ENCODE measurements at regions not wholly inside any gene's neighbourhood (a gene's known extent, or its start where the extent isn't known, plus 50 kb on each side); places are given as distances from the start of the nearest gene placed in this dataset.
A peak's percentile ranks its signal among the peaks of the same experiment; 100 is the strongest.
"Not testable (repeated sequence)": the region's sequence is repeated elsewhere in the genome, so short reads cannot be mapped to it uniquely, and the experiment has no call there.

DNA sequence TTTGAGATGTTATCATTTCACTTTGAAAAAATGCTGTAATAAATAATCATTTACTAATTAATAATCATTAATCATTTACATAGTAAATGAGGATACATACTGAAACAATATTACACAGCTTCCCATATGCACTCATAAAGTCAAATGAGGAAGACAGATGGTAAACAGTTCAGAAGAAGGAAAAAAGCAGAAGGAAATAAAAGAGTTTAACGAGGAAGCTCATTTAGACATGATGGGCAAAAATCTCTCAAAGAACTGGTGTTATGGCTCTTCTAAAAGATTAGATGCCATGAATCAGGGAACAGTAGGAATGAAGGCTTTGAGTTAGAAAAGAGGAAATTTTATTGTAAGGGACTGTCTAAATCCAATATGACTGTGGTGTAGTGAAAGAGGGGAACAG lies 347.6 kb downstream of the PTPRC start:
- DNase-seq = peak; percentile 52

DNA sequence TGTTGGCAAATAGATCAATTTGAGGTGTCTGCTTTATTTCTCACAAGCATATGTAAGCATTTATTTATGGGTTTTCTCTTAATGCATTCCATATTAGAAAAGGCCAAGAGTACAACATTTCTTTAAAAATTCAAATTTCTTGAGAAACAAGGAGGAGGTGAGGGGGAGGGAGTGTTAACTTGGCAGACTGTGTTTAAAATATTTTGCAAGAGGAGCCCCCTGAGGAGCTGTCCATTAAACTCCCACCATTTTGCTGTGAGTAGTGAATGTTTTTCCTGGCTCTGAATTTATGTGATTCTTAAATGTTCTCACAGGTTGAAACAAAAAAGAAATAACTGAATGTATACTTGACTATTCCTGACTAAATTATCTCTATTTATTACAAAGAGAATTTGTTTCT lies 363.8 kb downstream of the PTPRC start:
- no peak for DNase-seq

DNA sequence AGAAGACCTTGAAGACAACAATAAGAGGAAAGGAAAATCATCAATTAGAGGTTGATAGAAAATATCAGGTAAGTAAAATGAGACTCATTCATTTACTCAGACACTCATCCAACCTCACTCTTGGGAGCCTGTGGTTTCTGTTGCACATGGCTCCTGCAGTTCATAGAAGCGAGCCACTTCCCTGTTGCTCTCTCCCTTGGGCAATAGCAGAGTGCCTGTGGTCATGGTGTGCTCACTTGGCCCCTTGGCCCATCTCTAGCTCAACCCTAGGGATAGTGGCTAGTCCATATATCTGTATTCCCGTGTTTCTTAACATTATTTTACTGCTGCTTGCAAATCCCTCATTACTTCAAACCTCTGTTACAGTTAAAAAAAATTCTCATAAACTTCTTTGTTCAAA lies 368.6 kb downstream of the PTPRC start:
- DNase-seq = peak; percentile 76

DNA sequence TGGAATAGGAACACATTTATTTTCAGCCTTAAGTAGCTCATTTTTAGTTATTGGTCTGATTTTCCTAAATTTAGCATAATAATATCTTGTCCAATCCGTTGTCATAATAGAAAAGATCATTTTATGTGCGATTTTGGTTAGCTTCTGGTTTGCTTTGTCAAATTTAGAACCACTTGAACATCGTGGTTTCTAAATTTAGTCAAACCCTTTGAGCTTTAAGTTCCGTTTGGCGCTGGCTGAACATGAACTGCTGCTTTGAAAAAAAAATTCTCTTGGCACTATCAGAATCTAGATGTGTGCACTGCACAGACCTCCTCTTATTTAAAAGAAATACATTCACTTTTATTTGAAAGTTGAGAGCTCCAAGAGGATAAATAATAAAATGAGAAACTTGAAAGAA lies 370.6 kb downstream of the PTPRC start:
- DNase-seq = peak; percentile 69

DNA sequence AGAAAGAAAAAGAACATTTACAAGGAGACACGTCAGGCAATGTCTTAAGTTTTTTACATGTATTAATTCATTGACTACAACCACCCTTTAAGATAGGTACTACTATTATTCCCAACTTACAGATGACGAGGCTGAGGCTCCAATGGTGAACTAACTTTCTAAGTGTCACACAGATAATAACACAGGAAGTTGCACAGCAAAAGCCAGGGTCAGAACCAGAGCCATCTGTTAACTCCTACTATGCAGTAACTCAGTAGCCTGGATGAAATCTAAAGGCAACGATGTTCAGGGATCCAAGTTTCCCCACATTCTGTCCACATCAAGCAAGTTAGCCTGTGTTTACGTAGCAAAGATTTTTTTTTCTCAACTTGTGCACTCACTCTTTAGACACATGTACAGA lies 371.7 kb downstream of the PTPRC start:
- peak; percentile 36 for DNase-seq

DNA sequence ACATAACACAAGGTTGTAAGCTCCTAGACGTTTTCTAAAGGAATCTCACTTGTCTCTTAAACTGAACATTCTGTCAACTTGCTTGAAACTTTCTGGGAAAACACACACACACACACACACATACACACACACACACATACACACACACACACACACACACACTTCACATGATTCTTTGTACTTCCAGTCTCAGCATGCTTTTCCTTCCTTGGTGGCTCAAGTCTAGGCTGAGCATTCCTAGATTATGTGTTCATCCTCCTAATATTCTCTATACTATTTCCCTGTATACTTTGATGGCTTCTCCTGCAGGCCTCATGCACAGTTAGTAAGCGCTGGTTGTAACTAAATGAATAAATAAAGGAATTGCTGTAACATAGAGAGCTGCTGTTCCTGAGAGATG lies 372.1 kb downstream of the PTPRC start:
- DNase-seq = no peak

DNA sequence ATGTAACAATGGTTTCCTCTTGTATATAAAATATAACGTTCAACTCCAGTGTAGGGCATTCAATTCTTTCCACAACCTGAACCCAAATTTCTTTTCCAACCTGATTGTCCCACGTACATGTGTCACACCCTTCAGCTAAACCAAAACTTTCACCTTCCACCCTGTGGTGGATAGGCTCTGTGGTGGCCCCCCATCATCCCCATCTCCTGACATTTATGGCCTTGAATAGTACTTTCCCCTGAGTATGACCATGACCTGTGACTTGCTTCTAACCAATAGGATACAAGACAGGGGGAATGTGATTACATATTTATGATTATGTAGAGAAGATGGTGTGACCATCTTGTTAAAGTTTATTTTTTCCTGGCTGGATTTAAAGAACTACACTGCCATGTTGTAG lies 377.0 kb downstream of the PTPRC start:
- DNase-seq = no peak

DNA sequence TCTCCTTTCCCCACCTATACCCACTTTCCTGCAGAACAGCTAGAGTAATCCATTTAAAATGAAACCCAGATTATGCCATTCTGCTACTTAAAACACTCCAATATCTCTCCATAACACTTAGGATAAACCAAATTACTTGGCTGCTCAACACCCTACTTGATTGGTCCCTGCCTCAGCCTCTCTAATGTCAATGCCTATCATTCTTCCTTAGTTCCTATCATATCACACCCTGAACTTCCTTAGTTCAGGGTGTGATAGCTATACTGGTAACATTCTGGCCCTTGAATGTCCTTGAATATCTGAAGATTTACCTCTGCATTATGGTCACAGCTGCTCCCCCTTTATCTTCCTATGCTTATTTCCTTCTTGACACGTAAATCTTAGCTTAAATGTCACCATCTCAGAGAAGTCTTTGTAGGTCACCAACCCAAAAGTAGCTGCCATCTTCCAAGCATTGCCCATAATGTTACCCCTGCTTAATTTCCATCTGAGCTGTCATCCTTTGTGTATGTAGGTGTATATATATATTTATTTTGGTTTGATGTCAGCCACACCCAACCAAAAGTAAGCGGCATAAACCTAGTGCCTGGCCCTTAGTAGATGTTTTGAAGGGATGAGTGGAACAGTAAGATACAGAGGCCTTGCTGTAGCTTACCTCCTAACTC lies 379.8 kb downstream of the PTPRC start:
- no peak for DNase-seq

DNA sequence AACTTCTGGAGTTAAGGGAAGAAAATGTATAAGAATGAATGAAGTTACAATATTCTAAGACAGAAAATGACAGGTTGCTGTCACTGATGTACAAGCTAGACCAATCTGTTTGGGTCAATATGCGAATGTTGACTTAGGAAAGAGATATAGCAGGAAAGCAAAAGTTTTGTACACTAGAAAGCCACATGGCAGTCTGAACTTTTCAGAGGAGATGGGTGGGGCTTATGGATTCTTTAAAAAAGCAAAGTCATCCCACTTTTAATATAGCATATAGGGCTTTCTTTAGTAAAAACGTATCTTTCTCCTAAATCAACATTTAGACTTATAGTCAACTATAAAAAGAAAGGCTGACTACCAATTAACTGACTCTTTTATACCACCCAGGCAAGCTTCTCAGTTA lies 381.2 kb downstream of the PTPRC start:
- peak; percentile 61 for DNase-seq

DNA sequence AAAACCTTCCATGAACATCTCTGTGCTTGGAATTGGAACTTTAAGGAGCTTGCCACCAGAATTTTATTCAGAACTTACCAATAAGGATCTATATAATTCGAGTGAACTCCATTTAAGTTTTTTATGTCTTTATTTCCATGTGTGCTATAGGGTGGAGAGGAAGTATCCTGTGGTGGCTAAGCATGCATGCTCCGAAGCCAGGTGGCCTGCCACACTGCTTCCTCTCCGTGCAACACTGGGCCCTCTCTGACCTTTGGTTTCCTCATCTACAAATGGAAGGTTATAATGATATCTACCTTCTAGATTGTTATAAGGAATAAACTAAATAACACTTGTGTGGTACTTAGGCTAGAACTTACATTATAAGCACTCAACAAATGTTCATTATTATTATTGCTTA lies 382.1 kb downstream of the PTPRC start:
- peak; percentile 48 for DNase-seq

DNA sequence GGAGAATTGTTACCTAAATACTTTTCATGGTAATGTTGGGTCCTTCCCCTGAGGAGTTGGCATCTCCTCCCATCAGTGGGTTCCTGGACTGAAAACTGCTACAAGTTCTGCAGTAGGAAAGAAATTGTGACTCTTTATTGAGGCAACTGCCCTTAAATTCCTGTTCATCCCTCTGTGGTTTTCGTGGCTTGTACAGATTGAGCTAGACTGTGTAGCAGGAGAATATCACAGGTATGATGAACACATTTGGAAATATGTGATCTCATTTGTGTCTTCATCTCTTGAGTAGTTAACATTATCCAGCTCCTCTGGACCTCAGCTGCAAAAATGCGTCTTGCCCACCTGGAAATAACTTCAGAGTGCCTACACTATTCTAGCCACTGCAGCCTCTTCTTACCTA lies 390.6 kb downstream of the PTPRC start:
- DNase-seq = no peak

DNA sequence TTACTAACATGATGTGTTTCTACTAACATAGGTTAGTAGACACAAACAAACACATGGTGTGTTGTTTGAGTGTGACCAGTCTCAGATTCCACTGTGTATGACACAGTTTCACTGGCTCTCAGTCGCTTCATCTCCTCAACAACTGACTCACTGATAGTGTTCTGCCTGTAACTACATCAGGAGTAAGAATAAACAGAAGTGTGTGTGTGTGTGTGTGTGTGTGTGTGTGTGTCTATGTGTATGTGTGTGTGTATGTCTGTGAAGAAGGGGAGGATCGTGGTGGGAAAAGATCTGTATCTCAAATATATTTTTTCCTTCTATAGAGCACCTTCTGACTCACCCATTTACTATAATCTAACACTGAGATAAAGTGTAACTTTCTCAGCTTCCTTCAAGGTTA lies 391.0 kb downstream of the PTPRC start:
- DNase-seq = no peak

DNA sequence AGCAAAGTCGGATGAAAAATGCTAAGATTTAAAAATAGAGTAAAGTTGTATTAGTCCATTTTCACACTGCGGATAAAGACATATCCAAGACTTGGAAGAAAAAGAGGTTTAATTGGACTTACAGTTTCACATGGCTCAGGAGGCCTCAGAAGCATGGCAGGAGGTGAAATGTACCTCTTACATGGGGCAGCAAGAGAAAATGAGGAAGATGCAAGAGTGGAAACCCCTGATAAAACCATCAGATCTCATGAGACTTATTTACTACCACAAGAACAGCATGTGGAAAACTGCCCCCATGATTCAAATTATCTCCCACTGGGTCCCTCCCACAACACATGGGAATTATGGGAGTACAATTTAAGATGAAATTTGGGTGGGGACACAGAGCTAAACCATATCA lies 391.7 kb downstream of the PTPRC start:
- not testable (repeated sequence) for DNase-seq

DNA sequence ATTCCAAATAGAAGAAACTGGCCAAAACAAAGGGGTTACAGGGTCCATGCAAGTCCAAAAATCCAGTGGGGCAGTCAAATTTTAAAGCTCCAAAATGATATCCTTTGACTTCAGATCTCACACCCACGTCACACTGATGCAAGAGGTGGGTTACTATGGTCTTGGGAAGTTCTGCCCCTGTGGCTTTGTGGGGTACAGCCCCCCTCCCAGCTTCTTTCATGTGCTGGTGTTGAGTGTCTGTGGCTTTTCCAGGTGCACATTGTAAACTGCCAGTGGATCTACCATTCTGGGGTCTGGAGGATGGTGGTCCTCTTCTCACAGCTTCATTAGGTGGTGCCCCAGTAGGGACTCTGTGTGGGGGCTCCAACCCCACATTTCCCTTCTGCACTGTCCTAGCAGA lies 392.3 kb downstream of the PTPRC start:
- not testable (repeated sequence) for DNase-seq

DNA sequence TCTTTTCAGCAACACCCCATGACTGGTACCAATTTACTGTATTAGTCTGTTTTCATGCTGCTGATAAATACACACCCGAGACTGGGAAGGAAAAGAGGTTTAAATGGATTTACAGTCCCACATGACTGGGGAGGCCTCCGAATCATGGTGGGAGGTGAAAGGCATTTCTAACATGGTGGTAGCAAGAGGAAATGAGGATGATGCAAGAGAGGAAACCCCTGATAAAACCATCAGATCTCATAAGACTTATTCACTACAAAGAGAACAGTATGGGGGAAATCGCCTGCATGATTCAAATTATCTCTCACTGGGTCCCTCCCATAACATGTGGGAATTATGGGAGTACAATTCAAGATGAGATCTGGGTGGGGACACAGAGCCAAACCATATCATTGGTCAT lies 393.6 kb downstream of the PTPRC start:
- peak; percentile 62 for DNase-seq

DNA sequence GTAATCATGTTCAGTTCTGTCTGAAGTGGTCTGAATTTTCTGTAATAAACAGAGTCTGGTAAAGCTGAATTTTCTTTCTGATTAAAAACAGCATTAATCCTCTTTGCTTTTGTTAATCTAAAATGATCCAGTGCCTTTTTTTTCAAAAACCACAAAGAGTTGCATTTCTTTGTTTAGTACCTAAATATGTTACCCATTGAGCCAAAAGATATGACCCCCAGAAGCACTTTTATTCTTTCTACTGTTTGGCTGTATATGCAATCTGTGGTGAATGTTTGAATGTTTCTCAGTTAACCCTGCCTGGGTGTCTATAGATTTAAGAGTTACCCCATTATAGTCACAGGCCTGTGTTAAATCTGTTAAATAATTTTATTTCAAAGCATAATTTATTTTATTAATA lies 394.8 kb downstream of the PTPRC start:
- peak; percentile 44 for DNase-seq

DNA sequence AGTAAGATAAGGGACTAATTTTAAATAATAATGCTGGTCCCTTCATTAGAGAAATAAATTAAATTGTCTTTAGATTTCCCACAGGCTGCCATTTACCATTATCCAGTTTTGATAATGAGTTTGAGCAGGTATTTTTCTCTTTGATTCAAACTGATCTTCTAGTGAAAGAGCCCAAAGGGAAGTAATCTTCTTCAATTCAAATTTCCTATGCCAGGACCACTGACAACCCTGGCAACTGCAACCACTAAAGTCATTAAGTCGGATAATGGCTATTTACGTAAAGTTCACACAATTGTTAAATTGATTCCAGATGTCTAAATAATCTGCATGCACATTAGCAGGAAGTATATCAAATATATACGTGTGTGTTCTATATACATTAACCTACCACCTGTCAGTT lies 399.3 kb downstream of the PTPRC start:
- DNase-seq = no peak

DNA sequence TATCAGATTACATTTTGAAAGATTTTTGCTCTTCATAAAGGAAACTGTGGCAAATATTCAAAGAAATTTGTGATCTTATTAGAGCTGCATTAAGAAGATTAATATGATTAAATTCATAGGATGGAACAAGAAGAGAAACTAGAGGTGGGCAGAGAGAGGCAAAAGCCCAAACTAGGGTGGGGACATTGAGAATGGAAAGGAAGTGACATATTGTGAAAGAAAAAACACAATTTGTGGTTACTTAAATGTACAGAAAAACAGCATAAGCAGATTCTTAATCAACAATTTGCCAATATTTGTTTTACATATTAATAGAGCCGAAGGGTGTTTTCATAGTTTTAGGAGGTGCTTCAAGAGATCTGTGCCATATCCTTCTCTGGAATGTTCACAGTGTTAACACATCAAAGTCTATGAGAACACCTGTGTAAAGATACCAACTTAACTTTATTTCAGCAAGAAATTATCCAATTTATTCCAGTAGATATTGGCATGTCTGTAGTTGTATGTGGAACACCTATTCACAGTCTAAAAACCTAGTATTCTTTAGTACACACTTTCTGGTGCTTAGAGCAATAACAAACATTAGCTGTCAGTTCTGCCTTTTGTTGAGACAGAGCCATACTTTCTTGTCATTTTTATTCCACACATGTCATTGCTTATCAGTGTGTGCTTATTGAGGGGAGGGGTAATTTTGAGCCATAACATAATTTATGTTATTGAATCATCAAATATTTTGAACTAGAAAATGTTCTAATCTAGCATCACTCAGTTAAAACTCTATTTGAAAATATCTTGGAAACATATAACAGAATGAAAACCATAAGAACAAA lies 401.5 kb downstream of the PTPRC start:
- DNase-seq = peak; percentile 67

DNA sequence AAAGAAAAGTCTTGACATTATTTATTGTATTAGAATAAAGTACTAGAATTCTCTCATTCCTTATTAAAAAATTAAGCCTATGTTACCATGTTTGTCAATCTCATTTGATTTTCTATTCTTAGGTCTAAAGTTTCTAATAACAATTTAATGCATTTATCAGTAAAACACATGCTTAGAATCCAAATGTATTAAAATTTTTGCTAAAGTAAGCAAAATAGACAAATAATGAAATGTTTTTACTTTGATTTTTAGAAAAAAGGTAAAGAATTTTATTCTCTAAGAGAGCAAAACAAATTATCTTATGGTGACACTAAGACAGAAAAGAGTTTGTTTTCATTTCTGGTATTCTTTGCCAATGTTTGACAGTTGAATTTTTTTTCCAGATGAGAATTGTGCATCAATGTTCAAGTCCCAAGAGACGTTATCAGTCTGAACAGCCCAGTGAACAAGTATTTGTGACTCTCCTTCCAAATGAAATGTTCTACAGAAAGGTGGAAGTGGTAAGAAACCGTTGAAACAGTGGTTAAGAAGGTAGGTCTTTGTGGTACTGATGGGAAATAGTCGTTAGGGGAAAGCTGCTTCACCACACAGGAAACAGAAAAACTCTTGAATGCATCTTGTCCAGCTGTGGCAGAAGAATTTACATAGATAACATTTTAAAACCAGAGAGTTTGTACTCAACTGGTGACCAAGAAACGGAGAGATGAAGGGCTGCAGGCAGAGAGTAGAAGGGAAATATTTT lies 402.5 kb downstream of the PTPRC start:
- peak; percentile 98 for DNase-seq

DNA sequence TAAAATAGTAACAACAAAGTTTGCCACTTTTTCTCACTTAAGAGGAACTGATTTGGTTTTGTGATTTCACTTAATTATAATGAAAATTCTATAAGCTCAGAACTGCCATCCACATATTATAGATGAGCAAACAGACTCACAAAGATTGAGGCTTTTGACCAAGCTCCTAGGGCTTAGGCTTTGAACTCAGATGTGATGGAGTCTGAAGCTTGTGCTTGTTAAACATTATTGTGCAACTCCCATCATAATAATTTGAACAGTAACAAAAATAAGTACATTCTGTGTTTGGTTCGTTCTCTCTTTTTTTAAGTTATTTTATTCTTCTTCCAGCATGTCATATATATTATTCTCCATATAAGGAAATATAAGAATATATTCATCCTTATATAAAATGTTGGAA lies 403.4 kb downstream of the PTPRC start:
- DNase-seq = peak; percentile 47

DNA sequence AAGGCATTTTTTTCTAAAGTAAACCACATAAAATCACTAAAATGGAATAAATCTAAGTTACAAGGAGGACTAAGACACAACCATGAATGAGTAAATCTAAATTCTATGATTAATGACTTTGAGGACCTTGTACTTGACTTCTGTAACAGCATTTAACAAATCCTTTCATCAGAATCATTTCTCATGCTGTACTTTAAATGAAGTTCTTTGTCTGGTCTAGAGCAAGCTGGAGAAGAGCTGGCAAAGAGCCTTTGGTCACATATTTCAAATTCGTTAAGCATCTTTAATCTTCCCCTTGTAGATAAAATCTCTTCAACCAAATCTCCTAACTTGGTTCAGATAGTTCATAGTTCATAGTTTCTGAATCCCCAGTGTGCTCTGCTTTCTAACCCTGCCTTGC lies 405.4 kb downstream of the PTPRC start:
- no peak for DNase-seq

DNA sequence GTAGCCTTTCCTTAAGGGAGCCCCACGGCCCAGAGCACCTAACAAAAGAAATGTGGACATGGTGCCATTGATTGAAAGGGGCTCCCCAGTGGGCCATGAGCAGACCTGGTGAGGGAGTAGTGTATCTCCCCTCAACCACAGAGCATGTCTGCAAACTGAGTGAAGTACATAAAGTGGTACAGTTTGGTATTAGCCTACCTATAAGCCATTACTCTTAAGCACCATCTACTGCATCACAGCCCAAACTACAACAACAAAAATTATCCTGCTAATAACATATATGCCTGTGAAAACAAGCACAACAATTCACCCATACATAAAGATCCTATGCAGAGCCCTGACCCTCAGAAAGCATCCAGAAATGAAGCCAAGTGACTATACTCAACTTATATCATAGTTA lies 407.8 kb downstream of the PTPRC start:
- peak; percentile 44 for DNase-seq

DNA sequence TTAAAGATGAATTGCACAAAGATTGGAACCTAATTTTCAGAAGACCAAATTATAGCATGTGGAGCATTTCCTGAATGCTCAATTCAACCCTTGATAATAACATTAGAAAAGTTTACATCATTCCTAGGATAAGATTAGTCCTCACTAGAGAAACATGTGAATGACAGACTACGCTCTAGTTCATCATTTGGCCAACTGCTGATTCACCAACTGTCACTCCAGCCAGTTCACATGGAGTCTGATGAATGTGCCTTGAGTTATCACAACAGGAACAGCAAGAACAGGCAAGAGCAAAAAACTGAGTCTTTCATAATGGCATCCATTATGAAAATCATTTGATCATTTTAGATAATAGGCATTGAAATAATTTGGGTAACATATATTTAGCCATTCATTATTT lies 415.9 kb downstream of the PTPRC start:
- DNase-seq = no peak

DNA sequence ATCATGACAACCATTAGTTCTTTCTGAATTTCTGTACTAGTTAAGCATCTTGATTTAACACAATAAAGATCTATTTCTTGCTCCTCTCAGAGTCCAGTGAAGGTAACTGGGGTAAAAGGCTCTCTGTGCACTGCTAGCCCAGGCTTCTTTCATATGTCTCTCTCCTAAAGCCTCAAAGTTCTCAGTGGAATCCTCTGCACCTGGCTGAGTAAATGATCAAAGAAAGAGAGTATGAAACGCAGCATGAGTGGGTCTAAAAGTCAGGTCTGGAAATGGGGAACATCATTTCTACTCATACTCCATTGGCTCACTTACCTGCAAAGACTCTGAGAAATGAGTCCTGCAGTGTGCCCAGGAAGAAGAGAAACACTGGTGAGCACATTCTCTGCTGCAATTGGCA lies 418.5 kb downstream of the PTPRC start:
- DNase-seq = no peak

All from hematopoietic multipotent progenitor cell treated with erythropoietin and hydrocortisone succinate and interleukin-3 and kit ligand, for 4 days (in vitro differentiated cells).